ENCODE measurements at regions not wholly inside any gene's neighbourhood (a gene's known extent, or its start where the extent isn't known, plus 50 kb on each side); places are given as distances from the start of the nearest gene placed in this dataset.
A peak's percentile ranks its signal among the peaks of the same experiment; 100 is the strongest.

GRCh38 chr5:38207343-38207742 is 51.0 kb upstream of the EGFLAM start:
- DNase-seq, result no peak

GRCh38 chr5:38202741-38203140 is 55.6 kb upstream of the EGFLAM start:
- no peak for DNase-seq

GRCh38 chr5:38200872-38201557 is 57.3 kb upstream of the EGFLAM start:
- no peak for DNase-seq

- DNase-seq, result no peak
Measured at GRCh38 chr5:38197118-38197517, 61.2 kb upstream of the EGFLAM start.

GRCh38 chr5:38193015-38193581 is 65.3 kb upstream of the EGFLAM start:
- DNase-seq, result peak; percentile 33 to 47

- no peak for DNase-seq
Measured at GRCh38 chr5:38191693-38192092, 66.7 kb upstream of the EGFLAM start.

- no peak for DNase-seq
Measured at GRCh38 chr5:38190111-38190510, 68.2 kb upstream of the EGFLAM start.

GRCh38 chr5:38189081-38189504 is 69.3 kb upstream of the EGFLAM start:
- no peak for DNase-seq

- no peak for DNase-seq
Measured at GRCh38 chr5:38188591-38188990, 69.8 kb upstream of the EGFLAM start.

GRCh38 chr5:38187532-38187931 is 70.8 kb upstream of the EGFLAM start:
- DNase-seq, result no peak

GRCh38 chr5:38184627-38185026 is 73.7 kb upstream of the EGFLAM start:
- no peak for DNase-seq

- no peak for DNase-seq
Measured at GRCh38 chr5:38182991-38183390, 75.4 kb upstream of the EGFLAM start.

- no peak for DNase-seq
Measured at GRCh38 chr5:38168029-38168428, 90.3 kb upstream of the EGFLAM start.

GRCh38 chr5:38167562-38167996 is 90.8 kb upstream of the EGFLAM start:
- no peak for DNase-seq

- no peak for DNase-seq
Measured at GRCh38 chr5:38166832-38167231, 91.5 kb upstream of the EGFLAM start.

- no peak for DNase-seq
Measured at GRCh38 chr5:38165435-38165834, 92.9 kb upstream of the EGFLAM start.

GRCh38 chr5:38164776-38165399 is 93.5 kb upstream of the EGFLAM start:
- no peak for DNase-seq

- DNase-seq, result no peak
Measured at GRCh38 chr5:38163636-38164237, 94.6 kb upstream of the EGFLAM start.

- no peak for DNase-seq
Measured at GRCh38 chr5:38162625-38163024, 95.7 kb upstream of the EGFLAM start.

GRCh38 chr5:38157024-38157423 is 101.3 kb upstream of the EGFLAM start:
- no peak for DNase-seq

- no peak for DNase-seq
Measured at GRCh38 chr5:38154615-38155204, 103.6 kb upstream of the EGFLAM start.

GRCh38 chr5:38151878-38152277 is 106.5 kb upstream of the EGFLAM start:
- DNase-seq, result no peak

GRCh38 chr5:38149815-38150195 is 108.6 kb upstream of the EGFLAM start:
- no peak for DNase-seq

Data from CD4-positive, alpha-beta T cell treated with Interleukin-1 beta for 1 hour (primary cell).